ENCODE measurements at regions not wholly inside any gene's neighbourhood (a gene's known extent, or its start where the extent isn't known, plus 50 kb on each side); places are given as distances from the start of the nearest gene placed in this dataset.

GRCh38 chr10:64859911-64860310 lies 1338.7 kb downstream of the REEP3 start:
- TF ChIP-seq CTCF (IDR thresholded peaks at IDR 0.05): no peak
- TF ChIP-seq POLR2A (IDR thresholded peaks at IDR 0.05): no peak
